ENCODE measurements at regions not wholly inside any gene's neighbourhood (a gene's known extent, or its start where the extent isn't known, plus 50 kb on each side); places are given as distances from the start of the nearest gene placed in this dataset.

GRCh38 chr13:76635232-76636230 lies 250.7 kb downstream of the KCTD12 start:
- TF ChIP-seq POLR2AphosphoS5 (IDR thresholded peaks at IDR 0.05; ENCODE audit: insufficient read depth in 1 of 2, low read depth in 1 of 2): no peak
- TF ChIP-seq, protein P1, sequence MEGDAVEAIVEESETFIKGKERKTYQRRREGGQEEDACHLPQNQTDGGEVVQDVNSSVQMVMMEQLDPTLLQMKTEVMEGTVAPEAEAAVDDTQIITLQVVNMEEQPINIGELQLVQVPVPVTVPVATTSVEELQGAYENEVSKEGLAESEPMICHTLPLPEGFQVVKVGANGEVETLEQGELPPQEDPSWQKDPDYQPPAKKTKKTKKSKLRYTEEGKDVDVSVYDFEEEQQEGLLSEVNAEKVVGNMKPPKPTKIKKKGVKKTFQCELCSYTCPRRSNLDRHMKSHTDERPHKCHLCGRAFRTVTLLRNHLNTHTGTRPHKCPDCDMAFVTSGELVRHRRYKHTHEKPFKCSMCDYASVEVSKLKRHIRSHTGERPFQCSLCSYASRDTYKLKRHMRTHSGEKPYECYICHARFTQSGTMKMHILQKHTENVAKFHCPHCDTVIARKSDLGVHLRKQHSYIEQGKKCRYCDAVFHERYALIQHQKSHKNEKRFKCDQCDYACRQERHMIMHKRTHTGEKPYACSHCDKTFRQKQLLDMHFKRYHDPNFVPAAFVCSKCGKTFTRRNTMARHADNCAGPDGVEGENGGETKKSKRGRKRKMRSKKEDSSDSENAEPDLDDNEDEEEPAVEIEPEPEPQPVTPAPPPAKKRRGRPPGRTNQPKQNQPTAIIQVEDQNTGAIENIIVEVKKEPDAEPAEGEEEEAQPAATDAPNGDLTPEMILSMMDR (IDR thresholded peaks at IDR 0.05): no peak
- TF ChIP-seq POLR2A (IDR thresholded peaks at IDR 0.05): no peak
- no peaks in the 10 kb centered on the region for H3K27me3 ChIP-seq
- H3K4me1 ChIP-seq: peaks cover 10% of the 10 kb centered on the region
- H3K36me3 ChIP-seq: no peaks in the 10 kb centered on the region
- no peak overlapping the region for H3K4me3 ChIP-seq
- intact Hi-C loops (cut with DNase I): no loop called here
- H3K27ac ChIP-seq: no peak overlapping the region
- H3K9me3 ChIP-seq: no peaks in the 10 kb centered on the region
- no peak for DNase-seq (ENCODE audit: extremely low spot score in 2 of 2)

DNA sequence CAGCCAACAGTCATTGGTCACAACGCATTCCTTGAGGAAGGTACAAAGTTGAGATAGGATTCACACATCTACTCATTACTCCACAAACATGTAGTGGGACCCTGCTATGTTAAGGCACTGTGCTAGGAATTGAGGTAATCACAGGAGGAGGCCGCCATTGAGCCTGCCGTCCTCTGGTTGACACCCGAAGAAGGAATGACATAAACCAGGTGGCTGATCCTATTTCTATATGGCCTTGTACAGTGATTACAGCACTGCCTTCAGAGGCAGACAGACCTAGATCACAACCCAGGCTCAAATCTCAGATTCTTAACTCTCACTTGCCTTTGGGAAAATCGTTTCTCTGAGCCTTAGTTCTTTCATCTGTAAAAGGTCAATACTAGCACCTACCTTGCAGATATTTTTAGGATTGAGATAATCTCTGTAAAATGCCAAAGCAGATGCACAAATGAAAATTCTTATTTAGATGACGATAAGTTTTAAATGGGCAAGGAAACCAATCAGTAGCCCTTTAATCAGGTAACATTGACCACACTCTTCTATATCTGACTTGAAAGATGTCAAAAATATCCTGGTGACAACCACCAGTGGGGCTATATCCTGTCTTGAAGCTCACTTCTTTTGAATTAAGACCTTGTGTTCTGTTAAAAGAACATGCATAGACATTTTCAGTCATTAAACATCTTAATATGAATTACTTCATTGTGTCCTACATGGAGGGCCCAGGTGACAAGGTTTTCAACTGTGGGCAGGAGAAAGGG lies 251.6 kb downstream of the KCTD12 start:
- no peaks in the 10 kb centered on the region for H3K9me3 ChIP-seq
- H3K4me3 ChIP-seq: no peak overlapping the region
- TF ChIP-seq POLR2AphosphoS5 (IDR thresholded peaks at IDR 0.05; ENCODE audit: insufficient read depth in 1 of 2, low read depth in 1 of 2) (no peak), POLR2A (IDR thresholded peaks at IDR 0.05) (no peak)
- TF ChIP-seq, protein P1 (IDR thresholded peaks at IDR 0.05): no peak
- intact Hi-C loops (cut with DNase I): no loop called here
- H3K27ac ChIP-seq: no peak overlapping the region
- peaks cover 10% of the 10 kb centered on the region for H3K4me1 ChIP-seq
- no peak for DNase-seq (ENCODE audit: extremely low spot score in 2 of 2)
- no peaks in the 10 kb centered on the region for H3K36me3 ChIP-seq
- H3K27me3 ChIP-seq: no peaks in the 10 kb centered on the region

- H3K4me1 ChIP-seq: peaks cover 10% of the 10 kb centered on the region
- intact Hi-C loops (cut with DNase I): no loop called here
- H3K27ac ChIP-seq: no peak overlapping the region
- no peaks in the 10 kb centered on the region for H3K27me3 ChIP-seq
- H3K4me3 ChIP-seq: no peak overlapping the region
- H3K9me3 ChIP-seq: no peaks in the 10 kb centered on the region
- TF ChIP-seq, protein P1 (IDR thresholded peaks at IDR 0.05): no peak
- no peak for TF ChIP-seq POLR2AphosphoS5 (IDR thresholded peaks at IDR 0.05; ENCODE audit: insufficient read depth in 1 of 2, low read depth in 1 of 2)
- no peak for DNase-seq (ENCODE audit: extremely low spot score in 2 of 2)
- no peaks in the 10 kb centered on the region for H3K36me3 ChIP-seq
Measured at GRCh38 chr13:76632401-76633044, 253.7 kb downstream of the KCTD12 start.

DNA sequence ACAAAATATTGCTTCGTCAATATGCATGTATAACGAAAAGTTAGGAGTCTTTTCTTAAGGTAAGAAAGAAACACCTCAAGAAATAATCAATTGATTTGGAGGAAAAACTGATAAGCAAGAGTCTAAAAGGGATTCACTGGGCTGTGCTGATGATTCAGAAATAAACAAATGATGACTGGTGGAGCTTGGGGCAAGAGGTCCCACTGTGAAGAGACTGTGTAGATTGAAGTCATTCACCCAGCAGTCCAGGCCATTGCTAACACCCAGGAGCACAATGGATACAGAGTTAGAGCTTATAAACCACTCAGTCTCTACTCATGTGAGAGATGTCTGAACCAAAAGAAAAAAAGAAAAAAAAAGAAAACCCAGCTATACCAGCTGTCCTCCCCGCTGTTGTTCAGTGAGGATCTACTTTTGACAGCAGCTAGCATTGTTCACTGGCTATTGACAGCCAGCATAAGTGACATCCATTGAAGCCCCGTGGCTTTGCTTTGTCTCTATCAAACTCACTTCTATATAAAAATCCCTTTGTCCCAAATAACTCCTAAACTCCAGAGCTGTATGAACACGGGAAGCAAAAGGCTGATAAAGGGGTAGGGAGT lies 255.5 kb downstream of the KCTD12 start:
- H3K9me3 ChIP-seq: no peaks in the 10 kb centered on the region
- no peaks in the 10 kb centered on the region for H3K36me3 ChIP-seq
- H3K27ac ChIP-seq: no peak overlapping the region
- H3K4me1 ChIP-seq: no peaks in the 10 kb centered on the region
- TF ChIP-seq POLR2AphosphoS5 (IDR thresholded peaks at IDR 0.05; ENCODE audit: insufficient read depth in 1 of 2, low read depth in 1 of 2) (no peak), POLR2A (IDR thresholded peaks at IDR 0.05) (no peak)
- TF ChIP-seq, protein P1 (IDR thresholded peaks at IDR 0.05): no peak
- intact Hi-C loops (cut with DNase I): no loop called here
- H3K27me3 ChIP-seq: no peaks in the 10 kb centered on the region
- DNase-seq (ENCODE audit: extremely low spot score in 2 of 2): no peak
- no peak overlapping the region for H3K4me3 ChIP-seq
